ENCODE measurements at regions not wholly inside any gene's neighbourhood (a gene's known extent, or its start where the extent isn't known, plus 50 kb on each side); places are given as distances from the start of the nearest gene placed in this dataset.

- no peak for TF ChIP-seq CTCF (IDR thresholded peaks at IDR 0.05)
- TF ChIP-seq POLR2A (IDR thresholded peaks at IDR 0.05) = no peak
These were observed 138.4 kb upstream of the STX18 start for GRCh38 chr4:4680243-4680642.

Data from esophagus squamous epithelium (tissue), 4 donors.